IMR-90 (cell line): ENCODE measurements at regions not wholly inside any gene's neighbourhood (a gene's known extent, or its start where the extent isn't known, plus 50 kb on each side); places are given as distances from the start of the nearest gene placed in this dataset.
"Not testable (repeated sequence)": the region's sequence is repeated elsewhere in the genome, so short reads cannot be mapped to it uniquely, and the experiment has no call there.

Experiments used
- ATAC-seq: fragments of 200-7000 bp; cut with Tn5 transposase; 2 replicates; pipeline ENCODE4 v1.9.1; 2020; ENCODE audit warnings: low read depth, mild to moderate bottlenecking, moderate library complexity
- BruUV-seq: library from RNA; stranded (reverse); fragments of 400-500 nt; replicated peaks from 2 replicates; lab custom pipeline; 2021; lab: Mats Ljungman, UMichigan
- CTCF ChIA-PET: fragments of 300-600 bp; formaldehyde crosslinking; extraction: SDS; loops from one replicate; lab custom pipeline; 2021; ENCODE audit warnings: antibody characterized with exemption; lab: Yijun Ruan, JAX
- POLR2A ChIA-PET: fragments of 300-600 bp; sonication (Branson Sonifier 250); formaldehyde crosslinking; loops from one replicate; lab custom pipeline; 2022; ENCODE audit warnings: antibody characterized with exemption; ENCODE audit not compliant: unreplicated experiment; lab: Charles Lee
- DNase-seq: peaks from one replicate; pipeline ENCODE4 v3.0.0; 2013
- H2AFZ ChIP-seq: replicated peaks from 2 replicates; pipeline ENCODE3; 2013; ENCODE audit warnings: low read length, mild to moderate bottlenecking; ENCODE audit not compliant: poor library complexity
- H2AK5ac ChIP-seq: 2 replicates; pipeline ENCODE4 v1.6.1; 2013; ENCODE audit warnings: low read depth, low read length, inconsistent platforms
- H2AK9ac ChIP-seq: replicated peaks from 2 replicates; pipeline ENCODE3; 2013; ENCODE audit warnings: mild to moderate bottlenecking, low read depth, low read length, moderate library complexity; ENCODE audit not compliant: poor library complexity
- H2BK120ac ChIP-seq: 2 replicates; pipeline ENCODE4 v1.6.1; 2013; ENCODE audit warnings: low read depth, low read length, inconsistent platforms
- H2BK15ac ChIP-seq: 3 replicates; pipeline ENCODE4 v1.6.1; 2013; ENCODE audit warnings: low read depth, low read length, inconsistent platforms
- H2BK20ac ChIP-seq: 2 replicates; pipeline ENCODE4 v1.6.1; 2013; ENCODE audit warnings: low read depth, mild to moderate bottlenecking, inconsistent platforms, low read length, moderate library complexity
- H2BK5ac ChIP-seq: 2 replicates; pipeline ENCODE4 v1.6.1; 2013; ENCODE audit warnings: mild to moderate bottlenecking, low read depth, low read length, inconsistent platforms; ENCODE audit not compliant: poor library complexity, severe bottlenecking
- H3K14ac ChIP-seq: replicated peaks from 2 replicates; pipeline ENCODE4 v1.6.1; 2013; ENCODE audit warnings: low read depth, low read length, inconsistent platforms
- H3K18ac ChIP-seq: 2 replicates; pipeline ENCODE4 v1.6.1; 2013; ENCODE audit warnings: low read depth, low read length, control low read depth
- H3K23ac ChIP-seq: 2 replicates; pipeline ENCODE4 v1.6.1; 2013; ENCODE audit warnings: low read depth, low read length, inconsistent platforms
- H3K27ac ChIP-seq: 2 replicates; pipeline ENCODE4 v1.5.1; 2013; ENCODE audit warnings: mild to moderate bottlenecking, control low read depth, low read length; ENCODE audit not compliant: insufficient read depth
- H3K27me3 ChIP-seq: 2 replicates; pipeline ENCODE4 v1.6.1; 2013; ENCODE audit warnings: low read length; ENCODE audit not compliant: control insufficient read depth, insufficient read depth
- H3K36me3 ChIP-seq: 2 replicates; pipeline ENCODE4 v1.6.1; 2013; ENCODE audit warnings: low read length, mixed read lengths; ENCODE audit not compliant: control insufficient read depth, insufficient read depth
- H3K4ac ChIP-seq: 2 replicates; pipeline ENCODE4 v1.6.1; 2013; ENCODE audit warnings: low read depth, low read length, inconsistent platforms
- H3K4me1 ChIP-seq: 2 replicates; pipeline ENCODE4 v1.6.1; 2013; ENCODE audit warnings: low read length, mixed read lengths; ENCODE audit not compliant: control insufficient read depth, insufficient read depth
- H3K4me2 ChIP-seq: 2 replicates; pipeline ENCODE4 v1.6.1; 2013; ENCODE audit warnings: low read depth, mild to moderate bottlenecking, control low read depth, low read length, moderate library complexity
- H3K4me3 ChIP-seq: 2 replicates; pipeline ENCODE4 v1.5.1; 2013; ENCODE audit warnings: low read depth, mild to moderate bottlenecking, control low read depth, low read length, moderate library complexity; ENCODE audit not compliant: insufficient read depth
- H3K56ac ChIP-seq: 2 replicates; pipeline ENCODE4 v1.6.1; 2013; ENCODE audit warnings: low read length, inconsistent platforms; ENCODE audit not compliant: insufficient read depth; ENCODE audit errors: extremely low read depth
- H3K79me1 ChIP-seq, 2 experiments: 2 replicates each; pipeline ENCODE4 v1.6.1; 2013; ENCODE audit warnings: low read length in 2 of 2, inconsistent platforms in 1 of 2, low read depth in 1 of 2
- H3K9ac ChIP-seq: 2 replicates; pipeline ENCODE4 v1.6.1; 2013; ENCODE audit warnings: low read depth, low read length, control low read depth
- H3K9me1 ChIP-seq: 2 replicates; pipeline ENCODE4 v1.6.1; 2013; ENCODE audit warnings: low read length, inconsistent platforms; ENCODE audit not compliant: insufficient read depth
- H3K9me3 ChIP-seq: 2 replicates; pipeline ENCODE4 v1.6.1; 2013; ENCODE audit warnings: low read length; ENCODE audit not compliant: control insufficient read depth, insufficient read depth
- H4K20me1 ChIP-seq: 2 replicates; pipeline ENCODE4 v1.6.1; 2013; ENCODE audit warnings: low read length, inconsistent platforms; ENCODE audit not compliant: insufficient read depth
- H4K5ac ChIP-seq: 2 replicates; pipeline ENCODE4 v1.6.1; 2013; ENCODE audit warnings: mild to moderate bottlenecking, low read depth, low read length, control low read depth
- H4K8ac ChIP-seq, 2 experiments: 2 replicates each; pipeline ENCODE4 v1.6.1; 2013; ENCODE audit warnings: low read depth in 2 of 2, low read length in 2 of 2, control low read depth in 1 of 2, inconsistent platforms in 1 of 2
- H4K91ac ChIP-seq: 2 replicates; pipeline ENCODE4 v1.6.1; 2013; ENCODE audit warnings: low read depth, low read length, inconsistent platforms; ENCODE audit not compliant: insufficient read depth
- CEBPB ChIP-seq: IDR thresholded peaks from 2 replicates; pipeline ENCODE4 v1.6.1; 2012; ENCODE audit warnings: low read depth, low read length, improper control_type of control experiment
- CHD1 ChIP-seq: IDR thresholded peaks from 2 replicates; pipeline ENCODE4 v1.6.1; 2012; ENCODE audit warnings: low read depth, low read length, improper control_type of control experiment
- FOS ChIP-seq: fragments of 150-350 bp; IDR thresholded peaks from 2 replicates; pipeline ENCODE4 v1.6.1; 2016; ENCODE audit warnings: low read depth, low read length
- MXI1 ChIP-seq: IDR thresholded peaks from 2 replicates; pipeline ENCODE4 v1.6.1; 2012; ENCODE audit warnings: low read depth, mild to moderate bottlenecking, low read length, moderate library complexity, borderline replicate concordance
- RAD21 ChIP-seq: IDR thresholded peaks from 2 replicates; pipeline ENCODE4 v1.6.1; 2012; ENCODE audit warnings: low read length, improper control_type of control experiment
- SMC3 ChIP-seq: fragments of 150-350 bp; IDR thresholded peaks from 2 replicates; pipeline ENCODE4 v1.6.1; 2016; ENCODE audit warnings: low read depth, mild to moderate bottlenecking, antibody characterized with exemption, low read length, moderate library complexity
- WGBS, 2 experiments: methylation state at CpG; one replicate each; pipeline versions ENCODE4 v1.1.5 to v1.1.7; 2013; ENCODE audit warnings: missing lambda C conversion rate in 2 of 2; ENCODE audit not compliant: insufficient read length in 1 of 2; ENCODE audit errors: extremely low coverage in 2 of 2; 5-methylcytosine and 5-hydroxymethylcytosine counted together
- dilution Hi-C: fragments of 300-500 bp; cut with HindIII; formaldehyde crosslinking; loops from one replicate; pipeline ENCODE4 v1.14.3; 2018; ENCODE audit warnings: low sequenced_read_pairs; ENCODE audit not compliant: unreplicated experiment
- in situ Hi-C: fragments of 300-500 bp; cut with MboI; formaldehyde crosslinking; loops from 3 replicates; pipeline ENCODE4 v1.14.3; 2019; ENCODE audit warnings: low sequenced_read_pairs, inconsistent platforms, mixed read lengths
- intact Hi-C: fragments of 100-400 bp; cut with micrococcal nuclease; formaldehyde crosslinking; loops from 2 replicates; pipeline ENCODE4 v1.10.0; 2022

- Histone ChIP-seq H2BK15ac (no peak overlapping the region), H2AK9ac (no peak overlapping the region), H3K27me3 (no peaks in the 10 kb centered on the region; the same call in 1 of the 2 replicates), H3K4me3 (no peak overlapping the region), H2BK5ac (no peak overlapping the region), H3K14ac (no peak overlapping the region), H2AK5ac (no peak overlapping the region), H4K91ac (no peak overlapping the region), H3K4ac (no peak overlapping the region), H3K4me1 (no peaks in the 10 kb centered on the region), H3K18ac (no peak overlapping the region), H2BK120ac (no peak overlapping the region), H2AFZ (no peak overlapping the region), H2BK20ac (no peak overlapping the region), H3K9me1 (no peaks in the 10 kb centered on the region), H3K56ac (no peak overlapping the region), H3K27ac (no peak overlapping the region), H4K20me1 (no peaks in the 10 kb centered on the region), H3K23ac (no peak overlapping the region), H3K79me1 (no peaks in the 10 kb centered on the region), H3K4me2 (no peak overlapping the region), H4K5ac (no peak overlapping the region), H4K8ac (no peak overlapping the region), H3K36me3 (no peaks in the 10 kb centered on the region), H3K9ac (no peak overlapping the region), H3K9me3 (no peaks in the 10 kb centered on the region)
- BruUV-seq, result no TSS peak
- ChIA-PET CTCF (no interaction called here), POLR2A (no interaction called here)
- dilution Hi-C loops (no loop called here), intact Hi-C loops (no loop called here), in situ Hi-C loops (no loop called here)
- TF ChIP-seq MXI1, result no peak
- TF ChIP-seq RAD21, result no peak
- no peak for TF ChIP-seq CHD1
- no peak for TF ChIP-seq SMC3
- no peak for TF ChIP-seq FOS
- TF ChIP-seq CEBPB, result no peak
- WGBS, 2 experiments, result no CpG with 5 or more reads among the region's 3 CpGs
- DNase-seq (no peak), ATAC-seq (no peak)
Measured at GRCh38 chrX:112931478-112931877, 90.8 kb upstream of the AMOT start.

GRCh38 chrX:112923381-112923780 lies 82.8 kb upstream of the AMOT start:
- dilution Hi-C loops, H3K4me2 ChIP-seq, H2BK120ac ChIP-seq, H3K4me3 ChIP-seq, H3K27me3 ChIP-seq, H3K56ac ChIP-seq, H4K5ac ChIP-seq, H2AK9ac ChIP-seq, in situ Hi-C loops, H2BK20ac ChIP-seq, H2AFZ ChIP-seq, H3K23ac ChIP-seq, H3K9ac ChIP-seq, H3K4me1 ChIP-seq, H4K91ac ChIP-seq, H3K9me1 ChIP-seq, H3K79me1 ChIP-seq, POLR2A ChIA-PET, H3K4ac ChIP-seq, H3K14ac ChIP-seq, H2BK15ac ChIP-seq, DNase-seq, H4K20me1 ChIP-seq, H3K27ac ChIP-seq, ATAC-seq, CTCF ChIA-PET, H3K36me3 ChIP-seq, H2AK5ac ChIP-seq, BruUV-seq, H2BK5ac ChIP-seq, H4K8ac ChIP-seq, H3K18ac ChIP-seq, H3K9me3 ChIP-seq, intact Hi-C loops: not testable (repeated sequence)
- no CpG with 5 or more reads among the region's 1 CpG for WGBS, 2 experiments
